Hepatocyte (in vitro differentiated cells): ENCODE measurements at regions not wholly inside any gene's neighbourhood (a gene's known extent, or its start where the extent isn't known, plus 50 kb on each side); places are given as distances from the start of the nearest gene placed in this dataset.

Experiments
- DNase-seq: peaks from one replicate; pipeline ENCODE4 v3.0.0-alpha.2; 2016; ENCODE audit warnings: low spot score
- H2AFZ ChIP-seq: fragments of 200-600 bp; sonication (generic); 2 replicates; pipeline ENCODE4 v1.6.0; 2016; ENCODE audit warnings: antibody characterized with exemption, mild to moderate bottlenecking
- H3K27ac ChIP-seq: fragments of 200-600 bp; sonication (generic); 2 replicates; pipeline ENCODE4 v1.5.1; 2016; ENCODE audit warnings: mild to moderate bottlenecking
- H3K27me3 ChIP-seq: fragments of 200-600 bp; sonication (generic); 2 replicates; pipeline ENCODE4 v1.6.1; 2016
- H3K36me3 ChIP-seq: fragments of 200-600 bp; sonication (generic); replicated peaks from 2 replicates; pipeline ENCODE4 v1.5.1; 2016; ENCODE audit warnings: low read depth; ENCODE audit not compliant: insufficient read depth
- H3K4me1 ChIP-seq: fragments of 200-600 bp; sonication (generic); 2 replicates; pipeline ENCODE4 v1.5.1; 2016; ENCODE audit warnings: mild to moderate bottlenecking, moderate library complexity; ENCODE audit not compliant: insufficient read depth
- H3K4me2 ChIP-seq: fragments of 200-600 bp; sonication (generic); 2 replicates; pipeline ENCODE4 v1.6.0; 2016
- H3K4me3 ChIP-seq: fragments of 200-600 bp; sonication (generic); 2 replicates; pipeline ENCODE4 v1.5.1; 2016; ENCODE audit warnings: mild to moderate bottlenecking
- H3K79me2 ChIP-seq: fragments of 200-600 bp; sonication (generic); 2 replicates; pipeline ENCODE4 v1.6.0; 2017; ENCODE audit warnings: mild to moderate bottlenecking
- H3K9me2 ChIP-seq: fragments of 200-600 bp; sonication (generic); replicated peaks from 2 replicates; pipeline ENCODE4 v1.6.0; 2017; ENCODE audit warnings: mild to moderate bottlenecking; ENCODE audit not compliant: insufficient read depth
- H3K9me3 ChIP-seq: fragments of 200-600 bp; sonication (generic); 2 replicates; pipeline ENCODE4 v1.5.1; 2016; ENCODE audit warnings: low read depth, mild to moderate bottlenecking
- H4K20me1 ChIP-seq: fragments of 200-600 bp; sonication (generic); 2 replicates; pipeline ENCODE4 v1.6.0; 2016; ENCODE audit warnings: mild to moderate bottlenecking; ENCODE audit not compliant: insufficient read depth, poor library complexity, severe bottlenecking
- EZH2 ChIP-seq: fragments of 200-600 bp; sonication (generic); IDR thresholded peaks from 2 replicates; pipeline ENCODE4 v1.6.1; 2016; ENCODE audit warnings: antibody characterized with exemption, mild to moderate bottlenecking, borderline replicate concordance
- EZH2phosphoT487 ChIP-seq: fragments of 200-600 bp; sonication (generic); IDR thresholded peaks from one replicate; pipeline ENCODE4 v1.6.1; 2018; ENCODE audit warnings: antibody characterized with exemption, mild to moderate bottlenecking, low read depth, moderate library complexity; ENCODE audit not compliant: unreplicated experiment, severe bottlenecking
- WGBS: methylation state at CpG from one replicate; pipeline ENCODE4 v1.1.6; 2016; ENCODE audit warnings: low lambda C conversion rate; ENCODE audit errors: missing lambda C conversion rate; 5-methylcytosine and 5-hydroxymethylcytosine counted together
- TF ChIP-seq, protein P1 (sequence below): fragments of 200-600 bp; sonication (generic); IDR thresholded peaks from 2 replicates; pipeline ENCODE4 v1.5.1; 2016; ENCODE audit warnings: antibody characterized with exemption, mild to moderate bottlenecking; ENCODE audit not compliant: poor library complexity

DNA sequence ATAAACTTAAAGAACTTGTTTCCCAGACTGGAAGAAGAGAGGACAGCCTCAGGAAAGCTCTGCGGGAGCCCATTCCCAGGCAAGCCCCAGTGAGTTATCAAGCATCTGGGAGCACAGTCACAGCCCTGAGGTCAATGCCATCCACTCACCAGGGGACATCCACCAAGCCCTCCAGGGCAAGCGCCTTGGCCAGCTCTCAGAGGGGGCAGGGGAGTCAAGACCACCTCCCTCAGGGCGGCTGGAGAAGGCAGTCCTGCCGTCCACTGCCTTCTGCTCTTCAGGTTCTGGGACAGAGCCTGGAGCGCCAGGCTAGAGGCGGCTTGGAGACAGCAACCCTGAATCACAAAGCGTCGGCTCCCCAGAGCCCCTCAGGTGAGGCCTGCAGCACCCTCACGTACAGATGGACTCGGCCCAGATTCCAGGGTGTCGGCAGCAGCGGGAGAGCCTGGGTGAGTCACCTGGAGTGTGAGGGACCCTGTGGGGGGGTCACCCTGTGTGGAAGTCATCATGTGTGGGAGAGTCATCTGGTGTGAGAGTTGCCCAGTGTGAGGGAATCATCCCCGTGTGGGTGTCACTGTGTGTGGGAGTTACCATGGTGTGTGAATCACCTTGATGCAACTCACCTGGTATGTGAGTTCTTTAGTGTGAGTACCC lies 100.9 kb upstream of the TEX51 start:
- Histone ChIP-seq H3K27me3 (peaks cover 24% of the 10 kb centered on the region), H3K4me3 (no peak overlapping the region), H3K36me3 (no peaks in the 10 kb centered on the region), H3K27ac (no peak overlapping the region), H4K20me1 (no peaks in the 10 kb centered on the region), H3K79me2 (no peaks in the 10 kb centered on the region), H2AFZ (no peak overlapping the region), H3K9me3 (no peaks in the 10 kb centered on the region), H3K4me2 (no peak overlapping the region), H3K9me2 (no peaks in the 10 kb centered on the region), H3K4me1 (peaks cover 2% of the 10 kb centered on the region)
- WGBS, result 92% methylated on average over 13 of the region's 13 CpGs
- TF ChIP-seq EZH2, result no peak
- TF ChIP-seq EZH2phosphoT487, result no peak
- TF ChIP-seq, protein P1, sequence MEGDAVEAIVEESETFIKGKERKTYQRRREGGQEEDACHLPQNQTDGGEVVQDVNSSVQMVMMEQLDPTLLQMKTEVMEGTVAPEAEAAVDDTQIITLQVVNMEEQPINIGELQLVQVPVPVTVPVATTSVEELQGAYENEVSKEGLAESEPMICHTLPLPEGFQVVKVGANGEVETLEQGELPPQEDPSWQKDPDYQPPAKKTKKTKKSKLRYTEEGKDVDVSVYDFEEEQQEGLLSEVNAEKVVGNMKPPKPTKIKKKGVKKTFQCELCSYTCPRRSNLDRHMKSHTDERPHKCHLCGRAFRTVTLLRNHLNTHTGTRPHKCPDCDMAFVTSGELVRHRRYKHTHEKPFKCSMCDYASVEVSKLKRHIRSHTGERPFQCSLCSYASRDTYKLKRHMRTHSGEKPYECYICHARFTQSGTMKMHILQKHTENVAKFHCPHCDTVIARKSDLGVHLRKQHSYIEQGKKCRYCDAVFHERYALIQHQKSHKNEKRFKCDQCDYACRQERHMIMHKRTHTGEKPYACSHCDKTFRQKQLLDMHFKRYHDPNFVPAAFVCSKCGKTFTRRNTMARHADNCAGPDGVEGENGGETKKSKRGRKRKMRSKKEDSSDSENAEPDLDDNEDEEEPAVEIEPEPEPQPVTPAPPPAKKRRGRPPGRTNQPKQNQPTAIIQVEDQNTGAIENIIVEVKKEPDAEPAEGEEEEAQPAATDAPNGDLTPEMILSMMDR, result no peak
- DNase-seq, result no peak

DNA sequence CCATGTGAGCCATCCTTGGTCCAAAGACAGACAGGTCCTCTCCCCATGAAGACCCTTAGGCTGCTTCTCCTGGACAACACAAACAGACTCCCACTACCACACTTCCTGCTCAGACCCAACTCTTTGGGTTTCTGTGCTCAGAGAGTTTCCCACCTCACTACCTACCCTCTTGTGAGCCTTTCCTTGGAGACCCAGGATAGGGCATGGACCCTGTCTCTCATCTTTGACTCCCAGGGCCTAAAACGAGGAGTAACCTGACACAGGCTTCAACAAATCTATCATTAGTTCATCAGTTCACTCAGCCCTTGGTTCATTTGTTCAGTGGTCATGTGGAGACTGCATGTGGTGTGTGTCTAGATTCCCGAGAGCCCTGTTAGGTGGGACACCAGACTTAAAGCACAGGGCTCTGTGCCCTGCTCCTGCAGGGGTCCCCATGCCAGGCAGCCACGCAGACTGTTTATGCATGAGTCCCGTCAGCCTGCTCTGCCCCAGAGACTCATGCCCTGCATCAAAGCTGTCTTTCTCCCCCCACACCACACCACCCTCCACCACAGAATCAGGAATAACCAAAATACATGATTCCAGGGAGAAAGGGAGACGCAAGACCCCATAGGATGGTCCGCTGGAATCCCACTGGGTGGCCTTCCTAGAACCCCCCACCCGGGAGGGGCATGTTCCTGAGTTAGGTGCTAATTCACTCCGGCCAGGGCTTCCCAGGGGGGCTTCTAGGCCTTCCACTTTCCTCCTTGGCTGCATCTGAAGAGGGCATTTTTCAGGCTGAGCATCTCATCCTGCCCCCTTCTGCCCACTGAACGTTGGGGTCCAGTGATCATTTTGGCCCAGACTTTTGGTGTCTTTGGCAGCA lies 100.2 kb upstream of the TEX51 start:
- no peak overlapping the region for H3K4me3 ChIP-seq
- peaks cover 18% of the 10 kb centered on the region for H3K27me3 ChIP-seq

DNA sequence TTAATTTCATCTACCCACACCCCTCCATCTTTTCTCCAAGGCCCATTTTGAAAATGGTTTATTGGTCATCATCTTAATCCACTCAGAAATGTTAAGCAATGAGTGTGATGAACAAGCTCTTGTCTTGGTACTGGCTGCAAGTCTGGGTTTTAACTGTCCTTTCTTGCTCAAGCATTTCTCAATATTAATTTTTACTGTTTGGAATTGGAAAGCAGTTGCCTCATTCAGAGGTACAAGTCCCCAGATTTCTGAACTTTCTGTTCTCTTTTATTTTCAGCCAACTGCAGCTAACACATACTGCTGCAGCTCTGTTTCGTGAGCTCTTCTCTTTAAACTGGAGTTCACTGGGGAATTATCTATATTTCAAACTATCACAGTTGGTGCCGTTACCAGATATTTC lies 99.4 kb upstream of the TEX51 start:
- H3K4me1 ChIP-seq, result peaks cover 6% of the 10 kb centered on the region
- H2AFZ ChIP-seq, result no peak overlapping the region
- TF ChIP-seq EZH2 (no peak), EZH2phosphoT487 (no peak)
- TF ChIP-seq, protein P1, result no peak
- no peaks in the 10 kb centered on the region for H4K20me1 ChIP-seq
- no peaks in the 10 kb centered on the region for H3K9me3 ChIP-seq
- H3K9me2 ChIP-seq, result no peaks in the 10 kb centered on the region
- H3K79me2 ChIP-seq, result no peaks in the 10 kb centered on the region
- H3K27me3 ChIP-seq, result peaks cover 11% of the 10 kb centered on the region
- DNase-seq, result no peak
- no peak overlapping the region for H3K4me2 ChIP-seq
- 92% methylated on average over 2 of the region's 2 CpGs for whole genome bisulfite sequencing
- H3K4me3 ChIP-seq, result no peak overlapping the region
- no peak overlapping the region for H3K27ac ChIP-seq
- H3K36me3 ChIP-seq, result no peaks in the 10 kb centered on the region

More for the DNA sequence above, 100.2 kb upstream of the TEX51 start:
- Histone ChIP-seq H3K9me3 (no peaks in the 10 kb centered on the region), H3K36me3 (no peaks in the 10 kb centered on the region), H3K4me1 (peaks cover 6% of the 10 kb centered on the region), H2AFZ (no peak overlapping the region), H3K9me2 (no peaks in the 10 kb centered on the region), H3K79me2 (no peaks in the 10 kb centered on the region), H3K4me2 (no peak overlapping the region), H3K27ac (no peak overlapping the region), H4K20me1 (no peaks in the 10 kb centered on the region)
- no peak for DNase-seq
- 75% methylated on average over 9 of the region's 9 CpGs for WGBS
- TF ChIP-seq EZH2phosphoT487 (no peak), EZH2 (no peak)
- TF ChIP-seq, protein P1, result no peak
